ENCODE measurements at regions not wholly inside any gene's neighbourhood (a gene's known extent, or its start where the extent isn't known, plus 50 kb on each side); places are given as distances from the start of the nearest gene placed in this dataset.

DNA sequence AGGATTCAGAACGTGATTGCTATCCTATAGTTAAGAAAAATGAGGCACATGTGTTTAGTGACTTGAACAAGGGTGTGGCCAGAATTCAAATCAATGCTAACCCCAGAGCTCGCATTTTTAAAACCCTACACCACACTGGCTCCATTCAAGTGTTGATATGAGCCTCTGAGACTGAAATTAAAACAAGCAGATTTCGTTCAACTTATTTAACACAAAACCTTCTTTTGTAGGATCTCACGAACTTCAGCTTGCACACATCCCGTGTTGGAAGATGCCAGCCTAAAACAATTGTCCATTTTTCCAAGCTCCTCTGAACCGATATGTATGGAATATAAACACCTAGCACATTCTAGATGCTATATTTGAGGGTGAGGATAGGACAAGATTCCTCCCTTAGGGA is 231.0 kb upstream of the IRX5 start:
- no peak overlapping the region for H2AFZ ChIP-seq
- Mint-ChIP-seq H3K27ac (no peak overlapping the region), H3K36me3 (ENCODE audit: low read depth) (no peaks in the 10 kb centered on the region), H3K9me3 (peaks cover 4% of the 10 kb centered on the region; the same call in 1 of the 3 replicates), H3K4me1 (peaks cover 4% of the 10 kb centered on the region; the same call in 2 of the 3 replicates), H3K4me3 (no peak overlapping the region), H3K27me3 (ENCODE audit: insufficient read depth, low read depth, poor library complexity) (peaks cover 2% of the 10 kb centered on the region)
- H3K4me3 ChIP-seq = no peak overlapping the region
- H3K4me2 ChIP-seq = no peak overlapping the region
- no peaks in the 10 kb centered on the region for H3K4me1 ChIP-seq (ENCODE audit: insufficient read depth)
- no peaks in the 10 kb centered on the region for H4K20me1 ChIP-seq (replicated peaks; ENCODE audit: insufficient read depth)
- no peaks in the 10 kb centered on the region for H3K27me3 ChIP-seq (ENCODE audit: insufficient read depth)
- H3K79me2 ChIP-seq (replicated peaks; ENCODE audit: insufficient read depth) = no peaks in the 10 kb centered on the region
- no peaks in the 10 kb centered on the region for H3F3A ChIP-seq (replicated peaks; ENCODE audit: low read depth)
- no peaks in the 10 kb centered on the region for H3K9me2 ChIP-seq (ENCODE audit: insufficient read depth)
- ATAC-seq = no peak
- no peak for DNase-seq (ENCODE audit: low spot score)
- TF ChIP-seq STAT1 (IDR thresholded peaks at IDR 0.05; ENCODE audit: unreplicated experiment) = no peak
- TF ChIP-seq JUNB (IDR thresholded peaks at IDR 0.05; ENCODE audit: unreplicated experiment) = no peak
- no peak for TF ChIP-seq CREB1 (CRISPR knock-in tag; IDR thresholded peaks at IDR 0.05; ENCODE audit: low read depth)
- no peak for TF ChIP-seq POLR2AphosphoS5 (IDR thresholded peaks at IDR 0.05; ENCODE audit: low read depth)
- no peak for TF ChIP-seq CTCF (conservative IDR thresholded peaks at IDR 0.05; ENCODE audit: low read depth in 2 of 2)
- no peak for TF ChIP-seq ZNF114 (CRISPR knock-in tag; IDR thresholded peaks at IDR 0.05)
- no peak for TF ChIP-seq EZH2 (IDR thresholded peaks at IDR 0.05; ENCODE audit: low read depth, unreplicated experiment)
- no peak for TF ChIP-seq ZNF331 (CRISPR knock-in tag; IDR thresholded peaks at IDR 0.05; ENCODE audit: low read depth)
- TF ChIP-seq EZH2phosphoT487 (IDR thresholded peaks at IDR 0.05; ENCODE audit: unreplicated experiment) = no peak
- TF ChIP-seq, protein P1, sequence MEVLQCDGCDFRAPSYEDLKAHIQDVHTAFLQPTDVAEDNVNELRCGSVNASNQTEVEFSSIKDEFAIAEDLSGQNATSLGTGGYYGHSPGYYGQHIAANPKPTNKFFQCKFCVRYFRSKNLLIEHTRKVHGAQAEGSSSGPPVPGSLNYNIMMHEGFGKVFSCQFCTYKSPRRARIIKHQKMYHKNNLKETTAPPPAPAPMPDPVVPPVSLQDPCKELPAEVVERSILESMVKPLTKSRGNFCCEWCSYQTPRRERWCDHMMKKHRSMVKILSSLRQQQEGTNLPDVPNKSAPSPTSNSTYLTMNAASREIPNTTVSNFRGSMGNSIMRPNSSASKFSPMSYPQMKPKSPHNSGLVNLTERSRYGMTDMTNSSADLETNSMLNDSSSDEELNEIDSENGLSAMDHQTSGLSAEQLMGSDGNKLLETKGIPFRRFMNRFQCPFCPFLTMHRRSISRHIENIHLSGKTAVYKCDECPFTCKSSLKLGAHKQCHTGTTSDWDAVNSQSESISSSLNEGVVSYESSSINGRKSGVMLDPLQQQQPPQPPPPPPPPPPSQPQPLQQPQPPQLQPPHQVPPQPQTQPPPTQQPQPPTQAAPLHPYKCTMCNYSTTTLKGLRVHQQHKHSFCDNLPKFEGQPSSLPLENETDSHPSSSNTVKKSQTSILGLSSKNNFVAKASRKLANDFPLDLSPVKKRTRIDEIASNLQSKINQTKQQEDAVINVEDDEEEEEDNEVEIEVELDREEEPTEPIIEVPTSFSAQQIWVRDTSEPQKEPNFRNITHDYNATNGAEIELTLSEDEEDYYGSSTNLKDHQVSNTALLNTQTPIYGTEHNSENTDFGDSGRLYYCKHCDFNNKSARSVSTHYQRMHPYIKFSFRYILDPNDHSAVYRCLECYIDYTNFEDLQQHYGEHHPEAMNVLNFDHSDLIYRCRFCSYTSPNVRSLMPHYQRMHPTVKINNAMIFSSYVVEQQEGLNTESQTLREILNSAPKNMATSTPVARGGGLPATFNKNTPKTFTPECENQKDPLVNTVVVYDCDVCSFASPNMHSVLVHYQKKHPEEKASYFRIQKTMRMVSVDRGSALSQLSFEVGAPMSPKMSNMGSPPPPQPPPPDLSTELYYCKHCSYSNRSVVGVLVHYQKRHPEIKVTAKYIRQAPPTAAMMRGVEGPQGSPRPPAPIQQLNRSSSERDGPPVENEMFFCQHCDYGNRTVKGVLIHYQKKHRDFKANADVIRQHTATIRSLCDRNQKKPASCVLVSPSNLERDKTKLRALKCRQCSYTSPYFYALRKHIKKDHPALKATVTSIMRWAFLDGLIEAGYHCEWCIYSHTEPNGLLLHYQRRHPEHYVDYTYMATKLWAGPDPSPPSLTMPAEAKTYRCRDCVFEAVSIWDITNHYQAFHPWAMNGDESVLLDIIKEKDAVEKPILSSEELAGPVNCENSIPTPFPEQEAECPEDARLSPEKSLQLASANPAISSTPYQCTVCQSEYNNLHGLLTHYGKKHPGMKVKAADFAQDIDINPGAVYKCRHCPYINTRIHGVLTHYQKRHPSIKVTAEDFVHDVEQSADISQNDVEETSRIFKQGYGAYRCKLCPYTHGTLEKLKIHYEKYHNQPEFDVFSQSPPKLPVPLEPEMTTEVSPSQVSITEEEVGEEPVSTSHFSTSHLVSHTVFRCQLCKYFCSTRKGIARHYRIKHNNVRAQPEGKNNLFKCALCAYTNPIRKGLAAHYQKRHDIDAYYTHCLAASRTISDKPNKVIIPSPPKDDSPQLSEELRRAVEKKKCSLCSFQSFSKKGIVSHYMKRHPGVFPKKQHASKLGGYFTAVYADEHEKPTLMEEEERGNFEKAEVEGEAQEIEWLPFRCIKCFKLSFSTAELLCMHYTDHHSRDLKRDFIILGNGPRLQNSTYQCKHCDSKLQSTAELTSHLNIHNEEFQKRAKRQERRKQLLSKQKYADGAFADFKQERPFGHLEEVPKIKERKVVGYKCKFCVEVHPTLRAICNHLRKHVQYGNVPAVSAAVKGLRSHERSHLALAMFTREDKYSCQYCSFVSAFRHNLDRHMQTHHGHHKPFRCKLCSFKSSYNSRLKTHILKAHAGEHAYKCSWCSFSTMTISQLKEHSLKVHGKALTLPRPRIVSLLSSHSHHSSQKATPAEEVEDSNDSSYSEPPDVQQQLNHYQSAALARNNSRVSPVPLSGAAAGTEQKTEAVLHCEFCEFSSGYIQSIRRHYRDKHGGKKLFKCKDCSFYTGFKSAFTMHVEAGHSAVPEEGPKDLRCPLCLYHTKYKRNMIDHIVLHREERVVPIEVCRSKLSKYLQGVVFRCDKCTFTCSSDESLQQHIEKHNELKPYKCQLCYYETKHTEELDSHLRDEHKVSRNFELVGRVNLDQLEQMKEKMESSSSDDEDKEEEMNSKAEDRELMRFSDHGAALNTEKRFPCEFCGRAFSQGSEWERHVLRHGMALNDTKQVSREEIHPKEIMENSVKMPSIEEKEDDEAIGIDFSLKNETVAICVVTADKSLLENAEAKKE (CRISPR knock-in tag; IDR thresholded peaks at IDR 0.05) = no peak
- no peak for TF ChIP-seq REST (IDR thresholded peaks at IDR 0.05; ENCODE audit: unreplicated experiment)
- TF ChIP-seq, protein P2, sequence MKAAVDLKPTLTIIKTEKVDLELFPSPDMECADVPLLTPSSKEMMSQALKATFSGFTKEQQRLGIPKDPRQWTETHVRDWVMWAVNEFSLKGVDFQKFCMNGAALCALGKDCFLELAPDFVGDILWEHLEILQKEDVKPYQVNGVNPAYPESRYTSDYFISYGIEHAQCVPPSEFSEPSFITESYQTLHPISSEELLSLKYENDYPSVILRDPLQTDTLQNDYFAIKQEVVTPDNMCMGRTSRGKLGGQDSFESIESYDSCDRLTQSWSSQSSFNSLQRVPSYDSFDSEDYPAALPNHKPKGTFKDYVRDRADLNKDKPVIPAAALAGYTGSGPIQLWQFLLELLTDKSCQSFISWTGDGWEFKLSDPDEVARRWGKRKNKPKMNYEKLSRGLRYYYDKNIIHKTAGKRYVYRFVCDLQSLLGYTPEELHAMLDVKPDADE (IDR thresholded peaks at IDR 0.05) = no peak
- TF ChIP-seq NANOG (IDR thresholded peaks at IDR 0.05; ENCODE audit: borderline replicate concordance) = no peak
- H3K27ac ChIP-seq (ENCODE audit: low read depth) = no peak overlapping the region
- H3K36me3 ChIP-seq (ENCODE audit: insufficient read depth) = no peaks in the 10 kb centered on the region
